BJ (cell line): ENCODE measurements at regions not wholly inside any gene's neighbourhood (a gene's known extent, or its start where the extent isn't known, plus 50 kb on each side); places are given as distances from the start of the nearest gene placed in this dataset.
"Not testable (repeated sequence)": the region's sequence is repeated elsewhere in the genome, so short reads cannot be mapped to it uniquely, and the experiment has no call there.

Source experiments
- CTCF ChIA-PET: fragments of 350-600 bp; formaldehyde crosslinking; extraction: SDS; loops from one replicate; lab custom pipeline; 2021; ENCODE audit warnings: antibody characterized with exemption, inconsistent platforms; lab: Yijun Ruan, JAX
- POLR2A ChIA-PET: fragments of 300-600 bp; sonication (Branson Sonifier 250); formaldehyde crosslinking; extraction: SDS; loops from one replicate; lab custom pipeline; 2021; ENCODE audit warnings: antibody characterized with exemption; lab: Charles Lee
- DNase-seq: peaks from one replicate; pipeline ENCODE4 v3.0.0-alpha.2; 2011; ENCODE audit warnings: low read depth
- H3K27me3 ChIP-seq: 2 replicates; pipeline ENCODE4 v1.6.0; 2011; ENCODE audit warnings: low read length; ENCODE audit not compliant: control insufficient read depth, insufficient read depth
- H3K36me3 ChIP-seq: 2 replicates; pipeline ENCODE4 v1.5.1; 2011; ENCODE audit warnings: low read length; ENCODE audit not compliant: control insufficient read depth, insufficient read depth
- H3K4me3 ChIP-seq: 2 replicates; pipeline ENCODE4 v1.5.1; 2011; ENCODE audit warnings: low read depth, mild to moderate bottlenecking, control low read depth, low read length
- TF ChIP-seq, protein P1 (sequence below): IDR thresholded peaks from 2 replicates; pipeline ENCODE4 v1.5.1; 2011; ENCODE audit warnings: low read depth, mild to moderate bottlenecking, control low read depth, inconsistent platforms, low read length, moderate library complexity; ENCODE audit not compliant: insufficient read depth

GRCh38 chr2:142285480-142285879 lies 154.7 kb upstream of the LRP1B start:
- H3K4me3 ChIP-seq, result no peak overlapping the region
- no peaks in the 10 kb centered on the region for H3K36me3 ChIP-seq
- no peaks in the 10 kb centered on the region for H3K27me3 ChIP-seq
- TF ChIP-seq, protein P1, sequence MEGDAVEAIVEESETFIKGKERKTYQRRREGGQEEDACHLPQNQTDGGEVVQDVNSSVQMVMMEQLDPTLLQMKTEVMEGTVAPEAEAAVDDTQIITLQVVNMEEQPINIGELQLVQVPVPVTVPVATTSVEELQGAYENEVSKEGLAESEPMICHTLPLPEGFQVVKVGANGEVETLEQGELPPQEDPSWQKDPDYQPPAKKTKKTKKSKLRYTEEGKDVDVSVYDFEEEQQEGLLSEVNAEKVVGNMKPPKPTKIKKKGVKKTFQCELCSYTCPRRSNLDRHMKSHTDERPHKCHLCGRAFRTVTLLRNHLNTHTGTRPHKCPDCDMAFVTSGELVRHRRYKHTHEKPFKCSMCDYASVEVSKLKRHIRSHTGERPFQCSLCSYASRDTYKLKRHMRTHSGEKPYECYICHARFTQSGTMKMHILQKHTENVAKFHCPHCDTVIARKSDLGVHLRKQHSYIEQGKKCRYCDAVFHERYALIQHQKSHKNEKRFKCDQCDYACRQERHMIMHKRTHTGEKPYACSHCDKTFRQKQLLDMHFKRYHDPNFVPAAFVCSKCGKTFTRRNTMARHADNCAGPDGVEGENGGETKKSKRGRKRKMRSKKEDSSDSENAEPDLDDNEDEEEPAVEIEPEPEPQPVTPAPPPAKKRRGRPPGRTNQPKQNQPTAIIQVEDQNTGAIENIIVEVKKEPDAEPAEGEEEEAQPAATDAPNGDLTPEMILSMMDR, result no peak
- CTCF ChIA-PET, result no interaction called here
- no peak for DNase-seq
- POLR2A ChIA-PET, result no interaction called here

DNA sequence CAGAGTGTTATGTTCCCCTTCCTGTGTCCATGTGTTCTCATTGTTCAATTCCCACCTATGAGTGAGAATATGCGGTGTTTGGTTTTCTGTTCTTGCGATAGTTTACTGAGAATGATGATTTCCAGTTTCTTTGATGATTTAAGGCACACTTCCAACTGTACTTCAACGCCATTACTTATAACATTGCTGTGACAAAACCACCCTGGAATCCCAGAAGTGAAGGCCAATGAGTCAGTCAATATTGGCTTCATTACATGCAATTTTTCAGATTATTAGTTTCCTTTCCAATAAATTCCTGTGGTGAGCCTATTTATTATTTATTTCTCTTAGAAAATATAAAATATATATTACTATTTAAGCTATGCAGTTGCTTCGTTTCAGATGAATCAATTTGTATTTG lies 153.5 kb upstream of the LRP1B start:
- H3K27me3 ChIP-seq, H3K4me3 ChIP-seq, POLR2A ChIA-PET, CTCF ChIA-PET, DNase-seq, H3K36me3 ChIP-seq: not testable (repeated sequence)

GRCh38 chr2:142280831-142281230 lies 150.0 kb upstream of the LRP1B start:
- H3K4me3 ChIP-seq, result no peak overlapping the region
- CTCF ChIA-PET, result no interaction called here
- TF ChIP-seq, protein P1, result no peak
- no peaks in the 10 kb centered on the region for H3K36me3 ChIP-seq
- no peak for DNase-seq
- H3K27me3 ChIP-seq, result no peaks in the 10 kb centered on the region
- POLR2A ChIA-PET, result no interaction called here

GRCh38 chr2:142270990-142271389 lies 140.2 kb upstream of the LRP1B start:
- no peaks in the 10 kb centered on the region for H3K27me3 ChIP-seq
- POLR2A ChIA-PET, result no interaction called here
- TF ChIP-seq, protein P1, result no peak
- DNase-seq, result no peak
- H3K36me3 ChIP-seq, result no peaks in the 10 kb centered on the region
- no peak overlapping the region for H3K4me3 ChIP-seq
- CTCF ChIA-PET, result no interaction called here

GRCh38 chr2:142270291-142270690 lies 139.5 kb upstream of the LRP1B start:
- DNase-seq, result no peak

GRCh38 chr2:142259356-142259755 lies 128.5 kb upstream of the LRP1B start:
- TF ChIP-seq, protein P1, result no peak
- no peaks in the 10 kb centered on the region for H3K36me3 ChIP-seq
- ChIA-PET POLR2A (no interaction called here), CTCF (no interaction called here)
- DNase-seq, result no peak
- H3K4me3 ChIP-seq, result no peak overlapping the region
- H3K27me3 ChIP-seq, result no peaks in the 10 kb centered on the region

More at GRCh38 chr2:142270291-142270690, 139.5 kb upstream of the LRP1B start:
- H3K4me3 ChIP-seq, result no peak overlapping the region
- CTCF ChIA-PET, result no interaction called here
- TF ChIP-seq, protein P1, result no peak
- POLR2A ChIA-PET, result no interaction called here
- no peaks in the 10 kb centered on the region for H3K27me3 ChIP-seq
- no peaks in the 10 kb centered on the region for H3K36me3 ChIP-seq
